GM18511 (cell line): ENCODE measurements at regions not wholly inside any gene's neighbourhood (a gene's known extent, or its start where the extent isn't known, plus 50 kb on each side); places are given as distances from the start of the nearest gene placed in this dataset.

ENCODE experiments used
- ATAC-seq: cut with Tn5 transposase; IDR thresholded peaks from one replicate; pipeline ENCODE4 v1.9.1; 2021; ENCODE audit warnings: mild to moderate bottlenecking, moderate library complexity; ENCODE audit not compliant: unreplicated experiment

GRCh38 chr5:92472981-92473566 is 1090.0 kb upstream of the ARRDC3 start:
- no peak for ATAC-seq

GRCh38 chr5:92471861-92472260 is 1088.7 kb upstream of the ARRDC3 start:
- ATAC-seq = no peak

GRCh38 chr5:92470770-92471169 is 1087.7 kb upstream of the ARRDC3 start:
- peak; percentile 49 for ATAC-seq

GRCh38 chr5:92468295-92468694 is 1085.2 kb upstream of the ARRDC3 start:
- no peak for ATAC-seq

- ATAC-seq = no peak
Observed at GRCh38 chr5:92467695-92468094, 1084.6 kb upstream of the ARRDC3 start.

GRCh38 chr5:92460505-92460904 is 1077.4 kb upstream of the ARRDC3 start:
- peak; percentile 65 for ATAC-seq

- ATAC-seq = no peak
Observed at GRCh38 chr5:92459654-92460053, 1076.5 kb upstream of the ARRDC3 start.

- ATAC-seq = peak; percentile 99
Observed at GRCh38 chr5:92455011-92455410, 1071.9 kb upstream of the ARRDC3 start.

GRCh38 chr5:92444888-92445287 is 1061.8 kb upstream of the ARRDC3 start:
- ATAC-seq = no peak

GRCh38 chr5:92435781-92436180 is 1052.7 kb upstream of the ARRDC3 start:
- no peak for ATAC-seq

- no peak for ATAC-seq
Observed at GRCh38 chr5:92429646-92430045, 1046.5 kb upstream of the ARRDC3 start.

- no peak for ATAC-seq
Observed at GRCh38 chr5:92428415-92428814, 1045.3 kb upstream of the ARRDC3 start.

GRCh38 chr5:92424785-92425426 is 1041.8 kb upstream of the ARRDC3 start:
- ATAC-seq = no peak

- ATAC-seq = no peak
Observed at GRCh38 chr5:92421942-92422341, 1038.8 kb upstream of the ARRDC3 start.

GRCh38 chr5:92421196-92421595 is 1038.1 kb upstream of the ARRDC3 start:
- no peak for ATAC-seq

- ATAC-seq = no peak
Observed at GRCh38 chr5:92419261-92419660, 1036.1 kb upstream of the ARRDC3 start.

- ATAC-seq = no peak
Observed at GRCh38 chr5:92418341-92418740, 1035.2 kb upstream of the ARRDC3 start.

- no peak for ATAC-seq
Observed at GRCh38 chr5:92409134-92409533, 1026.0 kb upstream of the ARRDC3 start.

- ATAC-seq = no peak
Observed at GRCh38 chr5:92402956-92403702, 1020.0 kb upstream of the ARRDC3 start.

- ATAC-seq = no peak
Observed at GRCh38 chr5:92402045-92402444, 1018.9 kb upstream of the ARRDC3 start.

- ATAC-seq = no peak
Observed at GRCh38 chr5:92401492-92401891, 1018.4 kb upstream of the ARRDC3 start.

- ATAC-seq = no peak
Observed at GRCh38 chr5:92394936-92395335, 1011.8 kb upstream of the ARRDC3 start.
